ENCODE measurements at regions not wholly inside any gene's neighbourhood (a gene's known extent, or its start where the extent isn't known, plus 50 kb on each side); places are given as distances from the start of the nearest gene placed in this dataset.

DNA sequence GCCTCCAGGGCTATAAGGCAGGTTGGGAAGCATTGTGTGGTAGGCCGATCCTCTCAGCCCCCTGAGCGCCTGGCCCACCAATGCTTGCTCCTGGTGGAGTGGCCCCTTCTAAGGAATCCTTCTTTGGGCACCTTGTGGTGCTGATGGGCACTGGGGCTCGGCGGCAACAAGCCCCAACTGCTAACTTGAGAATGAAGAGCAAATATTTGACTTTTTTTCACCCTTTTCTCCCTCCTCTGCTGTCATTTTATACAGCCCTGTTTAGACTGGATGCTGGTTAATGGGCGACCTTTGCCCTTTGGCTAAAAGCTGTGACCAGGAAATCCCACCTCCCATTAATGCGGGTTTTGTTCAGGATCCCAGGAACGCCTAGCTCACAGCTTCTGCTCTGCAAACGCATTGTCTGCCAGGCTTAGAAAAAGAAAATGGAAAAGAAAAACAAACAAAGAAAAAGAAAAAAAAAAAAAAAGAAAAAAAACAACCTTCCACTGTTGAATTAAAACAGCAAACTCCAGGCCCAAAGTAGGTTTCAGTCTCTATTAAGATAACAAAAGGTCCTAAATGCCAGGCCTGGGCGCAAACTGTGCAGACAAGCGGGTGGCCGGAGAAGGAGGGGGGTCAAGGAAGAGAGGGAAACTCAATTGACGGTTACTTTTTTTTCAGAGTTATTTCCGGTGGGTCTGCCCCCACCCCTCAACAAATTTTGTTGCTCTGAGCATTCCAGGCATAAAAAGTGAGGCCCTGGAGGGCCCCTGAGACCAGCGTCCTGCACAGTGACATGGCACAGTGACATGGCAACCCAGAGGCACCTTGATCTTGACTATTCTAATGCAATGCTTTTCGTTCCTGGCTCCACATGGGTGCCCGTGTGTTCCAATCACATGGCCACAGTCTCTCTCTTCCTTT is 301.4 kb downstream of the MAF start:
- in situ Hi-C loops (cut with HindIII; ENCODE audit: low pct_unique_long_range_greater_than_20kb, low sequenced_read_pairs), result no loop called here

DNA sequence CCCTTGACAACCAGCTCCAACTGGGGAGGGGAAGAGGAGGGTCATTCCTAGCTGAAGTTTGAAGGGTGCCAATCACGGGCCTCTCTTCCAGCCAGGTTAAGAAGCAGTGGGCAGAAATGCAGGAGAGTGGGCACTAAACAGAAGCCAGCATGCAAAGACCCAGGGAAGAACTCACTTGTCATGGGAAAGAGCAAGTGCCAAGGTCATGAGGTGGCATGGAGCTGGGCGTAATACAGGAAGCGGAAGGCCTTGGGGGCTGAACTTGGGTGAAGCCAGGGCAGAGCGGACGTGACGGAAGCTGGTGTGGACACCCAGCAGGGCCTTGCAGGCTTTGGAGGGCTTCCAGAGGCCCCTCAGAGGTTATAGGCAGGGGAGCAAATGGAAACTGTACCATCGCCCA is 302.1 kb downstream of the MAF start:
- in situ Hi-C loops (cut with HindIII; ENCODE audit: low pct_unique_long_range_greater_than_20kb, low sequenced_read_pairs), result no loop called here
- DNase-seq (ENCODE audit: low read depth), result no peak

More for the DNA sequence above, 301.4 kb downstream of the MAF start:
- DNase-seq (ENCODE audit: low read depth), result no peak

DNA sequence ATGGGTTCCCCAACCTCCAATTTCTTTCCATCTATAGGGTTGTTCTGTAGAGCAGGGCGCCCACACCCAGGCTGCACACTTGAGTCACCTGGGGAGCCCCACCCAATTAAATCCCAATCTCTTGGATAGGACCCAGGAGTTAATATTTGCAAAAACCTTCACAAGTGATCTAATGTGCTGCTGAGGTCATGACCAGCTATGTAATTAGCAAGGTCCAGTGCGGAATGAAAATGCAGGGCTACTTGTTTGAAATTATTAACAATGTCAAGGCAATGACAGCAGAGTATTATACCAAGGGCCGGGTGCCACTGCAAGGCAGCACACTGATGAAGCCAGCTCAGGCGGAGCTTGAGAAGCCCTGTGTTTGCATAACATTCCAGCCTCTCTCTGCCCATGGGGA is 302.7 kb downstream of the MAF start:
- in situ Hi-C loops (cut with HindIII; ENCODE audit: low pct_unique_long_range_greater_than_20kb, low sequenced_read_pairs), result no loop called here
- DNase-seq (ENCODE audit: low read depth), result no peak

DNA sequence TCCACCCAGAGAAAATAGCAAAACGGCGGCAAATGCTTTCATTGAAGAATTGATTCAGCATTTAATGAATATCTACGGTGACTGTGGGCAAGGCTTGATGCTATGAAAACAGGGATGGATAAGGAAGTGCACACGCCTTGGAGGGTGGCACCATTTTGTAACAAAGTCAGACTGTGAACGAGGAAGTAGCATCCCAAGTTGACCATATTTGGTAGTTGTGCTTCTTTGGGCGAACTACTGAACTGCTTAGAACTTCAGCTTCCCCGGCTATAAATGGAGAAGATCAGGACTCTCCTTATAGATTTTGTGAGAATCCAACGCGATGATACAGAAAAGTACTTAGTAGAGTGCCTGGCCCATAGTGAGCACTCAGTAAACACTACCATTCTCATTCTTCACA is 303.2 kb downstream of the MAF start:
- in situ Hi-C loops (cut with HindIII; ENCODE audit: low pct_unique_long_range_greater_than_20kb, low sequenced_read_pairs), result no loop called here
- no peak for DNase-seq (ENCODE audit: low read depth)

DNA sequence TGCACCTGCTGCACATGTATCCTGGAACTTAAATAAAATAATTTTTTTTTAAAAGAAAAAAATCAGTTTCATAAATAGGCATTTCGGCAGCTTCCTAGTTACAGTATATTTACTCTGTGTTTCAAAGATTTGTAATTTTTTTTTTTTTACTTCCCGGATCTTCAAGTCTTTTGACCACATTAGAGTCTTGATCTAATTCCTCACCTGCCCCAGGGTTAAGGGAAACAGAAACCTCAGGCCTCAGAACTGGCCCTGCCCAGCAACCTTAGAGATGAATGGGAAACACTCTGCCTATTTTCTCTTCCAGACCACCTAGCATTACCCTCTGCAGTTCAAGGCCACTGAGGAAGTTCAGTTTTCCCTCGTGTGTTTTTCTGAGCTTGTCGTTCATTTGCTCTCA is 304.0 kb downstream of the MAF start:
- no peak for DNase-seq (ENCODE audit: low read depth)
- in situ Hi-C loops (cut with HindIII; ENCODE audit: low pct_unique_long_range_greater_than_20kb, low sequenced_read_pairs), result no loop called here

DNA sequence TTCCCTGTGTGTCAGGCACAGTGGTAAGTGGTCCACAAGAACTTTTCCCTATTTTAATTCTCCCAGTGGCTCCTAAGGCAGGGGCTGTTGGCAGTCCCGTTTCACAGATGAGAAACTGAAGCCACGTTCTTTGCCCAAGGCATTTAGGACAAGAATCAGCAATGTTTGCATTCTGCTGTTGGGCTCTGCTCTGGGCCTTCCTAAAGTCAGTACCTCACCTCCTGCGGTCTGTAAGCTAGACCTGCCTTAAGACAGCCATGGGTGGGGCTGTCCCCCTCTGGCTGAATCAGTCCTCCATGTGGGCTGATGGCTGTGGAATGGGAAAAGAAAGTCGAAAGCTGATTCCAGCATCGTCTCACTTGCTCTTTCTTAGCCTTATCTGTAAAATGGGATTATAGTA is 304.8 kb downstream of the MAF start:
- in situ Hi-C loops (cut with HindIII; ENCODE audit: low pct_unique_long_range_greater_than_20kb, low sequenced_read_pairs), result no loop called here
- no peak for DNase-seq (ENCODE audit: low read depth)

DNA sequence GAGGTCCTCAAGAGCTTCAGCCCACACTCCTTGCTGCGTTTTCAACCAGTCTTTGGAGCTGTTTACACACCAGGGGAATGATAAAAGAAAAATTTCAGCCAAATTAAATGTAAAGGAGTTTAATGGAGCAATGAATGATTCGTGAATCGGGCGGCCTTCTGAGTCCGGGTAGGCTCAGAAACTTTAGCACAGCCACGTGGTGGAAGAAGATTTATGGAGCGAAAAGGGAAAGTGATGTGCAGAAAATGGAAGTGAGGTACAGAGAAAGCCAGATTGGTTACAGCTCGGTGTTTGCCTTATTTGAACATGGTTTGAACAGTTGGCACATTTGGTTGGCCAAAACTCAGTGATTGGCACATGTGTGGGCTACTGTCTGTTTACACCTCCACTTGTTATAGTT is 305.4 kb downstream of the MAF start:
- DNase-seq (ENCODE audit: low read depth), result no peak
- in situ Hi-C loops (cut with HindIII; ENCODE audit: low pct_unique_long_range_greater_than_20kb, low sequenced_read_pairs), result no loop called here

DNA sequence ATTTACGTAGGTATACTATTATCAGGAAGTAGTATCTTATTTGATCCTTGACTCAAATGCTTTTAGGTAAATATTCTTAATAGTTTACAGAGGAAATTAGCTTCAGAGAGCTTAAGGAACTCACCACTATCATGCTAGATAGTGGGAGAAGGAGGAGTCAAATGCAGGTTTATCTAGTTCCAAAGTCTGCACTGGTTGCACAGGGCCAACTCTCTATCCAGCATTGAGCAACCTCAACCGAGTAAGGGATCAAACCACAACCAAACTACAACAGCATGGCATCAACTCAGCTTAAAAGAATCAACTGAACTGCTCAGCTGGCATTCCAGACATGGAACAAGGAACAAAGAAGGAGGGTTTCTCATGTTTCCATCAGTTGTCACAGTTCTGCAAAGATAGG is 306.0 kb downstream of the MAF start:
- no peak for DNase-seq (ENCODE audit: low read depth)
- in situ Hi-C loops (cut with HindIII; ENCODE audit: low pct_unique_long_range_greater_than_20kb, low sequenced_read_pairs), result no loop called here

DNA sequence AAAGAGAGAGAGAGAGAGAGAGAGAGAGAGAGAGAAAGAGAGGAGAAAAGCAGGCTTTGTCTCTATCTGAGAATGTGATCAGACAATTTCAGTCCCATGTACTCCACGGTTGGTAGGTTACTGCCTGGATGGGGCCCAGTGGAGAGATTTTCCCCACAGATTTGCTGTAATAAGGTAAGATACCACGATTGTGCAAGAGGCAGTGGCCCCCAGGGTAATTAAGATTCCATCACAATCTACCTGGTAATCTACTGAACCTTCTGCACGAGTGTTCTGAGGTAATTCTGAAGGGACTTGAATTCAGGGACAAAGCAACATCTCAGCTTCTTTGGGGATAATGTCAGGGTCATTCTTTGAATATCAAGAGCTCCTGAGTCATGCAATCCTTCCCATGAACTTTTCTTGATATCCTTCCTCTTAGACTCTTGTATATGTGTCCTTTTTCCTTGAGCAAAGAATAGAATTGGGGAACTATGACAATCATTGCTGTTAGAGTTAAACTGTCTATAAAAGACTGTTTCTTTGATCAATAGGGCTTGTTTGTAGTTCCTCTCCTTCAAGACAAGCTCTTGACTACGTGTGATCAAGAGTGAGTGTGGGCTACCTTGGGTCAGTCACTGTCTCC is 306.6 kb downstream of the MAF start:
- in situ Hi-C loops (cut with HindIII; ENCODE audit: low pct_unique_long_range_greater_than_20kb, low sequenced_read_pairs), result no loop called here
- no peak for DNase-seq (ENCODE audit: low read depth)

DNA sequence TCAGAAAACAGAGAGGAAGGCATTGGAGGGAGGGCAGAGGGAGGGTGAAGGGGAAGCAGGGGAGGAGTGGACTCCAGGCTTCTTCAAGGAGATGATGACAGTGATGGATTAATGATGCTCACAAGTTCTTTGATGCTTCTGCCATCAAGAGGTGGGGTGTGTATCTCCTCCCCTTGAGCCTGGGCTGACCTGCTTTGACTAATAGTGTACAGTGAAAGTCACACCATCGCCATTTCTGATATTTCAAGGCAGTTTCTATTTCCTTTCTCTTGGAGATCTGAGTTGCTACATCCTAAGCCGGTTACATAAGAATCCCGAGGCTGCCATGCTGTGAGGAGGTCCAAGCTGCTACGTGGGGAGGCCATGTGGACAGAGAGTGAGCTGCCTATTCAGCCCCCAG is 312.5 kb downstream of the MAF start:
- DNase-seq (ENCODE audit: low read depth), result no peak
- in situ Hi-C loops (cut with HindIII; ENCODE audit: low pct_unique_long_range_greater_than_20kb, low sequenced_read_pairs), result no loop called here

DNA sequence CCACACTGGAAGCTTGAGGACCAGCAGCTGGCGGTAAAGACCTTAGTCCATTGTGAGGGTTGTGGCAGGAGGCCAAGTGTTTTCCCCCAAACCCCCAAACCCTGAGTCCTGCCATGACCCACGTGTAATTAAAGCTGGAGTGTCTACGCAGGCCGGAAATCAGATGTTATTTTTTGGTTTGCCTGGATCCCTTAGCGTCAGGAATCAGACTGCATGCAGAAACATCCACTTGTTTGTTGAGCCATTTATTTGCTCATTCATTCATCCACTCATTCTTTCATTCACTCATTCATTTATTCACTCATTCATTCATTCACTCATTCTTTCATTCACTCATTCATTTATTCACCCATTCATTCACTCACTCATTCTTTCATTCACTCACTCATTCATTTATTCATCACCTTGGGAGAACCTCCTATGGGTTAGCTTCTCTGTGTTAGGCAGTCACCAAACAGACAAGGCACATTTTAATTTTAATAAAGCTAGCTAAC is 313.1 kb downstream of the MAF start:
- in situ Hi-C loops (cut with HindIII; ENCODE audit: low pct_unique_long_range_greater_than_20kb, low sequenced_read_pairs), result no loop called here
- no peak for DNase-seq (ENCODE audit: low read depth)

DNA sequence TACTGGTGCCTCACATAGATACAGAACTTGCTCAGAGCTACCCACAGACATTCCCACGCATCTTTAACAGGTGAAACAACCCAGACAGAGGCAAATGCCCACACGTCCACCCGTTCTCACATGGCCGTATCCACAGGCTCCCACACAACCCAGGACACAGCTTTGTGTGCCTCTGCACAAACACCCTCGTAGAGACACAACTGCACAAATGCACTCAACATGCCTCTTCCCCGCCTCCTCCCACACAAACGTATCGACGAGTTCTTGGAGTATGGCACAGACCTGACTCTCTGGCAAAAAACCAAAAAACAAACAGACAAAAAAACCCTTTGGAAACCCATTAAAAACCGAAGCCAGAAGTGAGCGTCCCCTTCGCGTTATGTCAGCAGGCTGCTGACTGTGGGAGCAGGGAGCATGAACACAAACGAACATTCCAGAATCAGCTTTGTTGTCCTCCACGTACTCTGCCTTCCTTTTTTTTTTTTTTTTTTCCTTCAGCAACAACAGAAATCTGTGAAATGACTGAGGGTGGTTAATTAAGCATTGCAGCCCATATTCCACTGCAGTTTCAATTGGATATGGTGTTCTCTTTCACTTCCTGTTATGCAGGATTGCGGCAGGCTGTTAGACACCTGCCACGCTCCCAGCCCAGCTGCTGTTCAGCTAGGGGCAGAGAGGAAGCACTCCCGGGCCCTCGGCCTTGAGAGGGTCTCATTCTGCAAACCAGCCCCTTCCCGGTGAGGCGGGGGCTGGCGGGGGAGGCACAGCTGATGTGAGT is 313.7 kb downstream of the MAF start:
- in situ Hi-C loops (cut with HindIII; ENCODE audit: low pct_unique_long_range_greater_than_20kb, low sequenced_read_pairs), result no loop called here
- DNase-seq (ENCODE audit: low read depth), result no peak

DNA sequence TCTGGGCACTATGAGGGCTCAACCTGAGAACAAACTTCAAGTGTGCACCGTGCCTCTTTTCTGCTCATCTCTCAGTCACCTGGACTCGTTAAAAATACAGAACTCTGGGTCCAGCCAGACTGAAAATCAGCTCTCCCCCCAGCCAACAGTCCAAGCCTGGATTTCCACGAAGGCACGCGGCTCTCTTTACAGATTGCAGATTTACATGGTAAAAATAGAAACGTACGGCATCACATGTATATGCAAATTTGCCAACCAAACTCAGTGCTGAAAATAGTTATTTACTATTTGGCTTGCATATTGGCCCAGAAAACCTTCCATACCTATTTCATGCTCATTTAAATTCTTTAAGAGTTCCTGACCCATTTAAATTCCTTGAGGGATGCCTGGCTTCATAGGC is 315.8 kb downstream of the MAF start:
- no peak for DNase-seq (ENCODE audit: low read depth)

DNA sequence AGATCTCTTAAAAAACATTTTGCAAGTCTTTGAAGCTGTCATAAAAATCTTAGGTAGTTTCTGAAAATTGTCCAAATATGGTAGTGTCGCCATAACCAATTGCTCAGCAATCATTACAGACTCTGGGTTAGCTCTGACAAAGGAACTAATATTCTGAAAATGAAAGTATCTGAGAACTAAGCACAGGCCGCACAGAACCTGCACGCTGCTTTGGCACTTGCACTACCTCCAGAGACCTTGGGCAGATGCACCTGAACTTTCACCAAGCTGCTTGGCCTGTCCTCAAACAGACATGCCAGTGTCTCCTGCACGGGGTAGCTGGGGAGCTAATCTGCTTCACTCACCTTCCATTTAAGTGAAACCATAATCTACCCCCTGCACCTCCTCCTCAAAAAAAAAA is 317.0 kb downstream of the MAF start:
- in situ Hi-C loops (cut with HindIII; ENCODE audit: low pct_unique_long_range_greater_than_20kb, low sequenced_read_pairs), result no loop called here
- no peak for DNase-seq (ENCODE audit: low read depth)

More for the DNA sequence above, 315.8 kb downstream of the MAF start:
- in situ Hi-C loops (cut with HindIII; ENCODE audit: low pct_unique_long_range_greater_than_20kb, low sequenced_read_pairs), result no loop called here

DNA sequence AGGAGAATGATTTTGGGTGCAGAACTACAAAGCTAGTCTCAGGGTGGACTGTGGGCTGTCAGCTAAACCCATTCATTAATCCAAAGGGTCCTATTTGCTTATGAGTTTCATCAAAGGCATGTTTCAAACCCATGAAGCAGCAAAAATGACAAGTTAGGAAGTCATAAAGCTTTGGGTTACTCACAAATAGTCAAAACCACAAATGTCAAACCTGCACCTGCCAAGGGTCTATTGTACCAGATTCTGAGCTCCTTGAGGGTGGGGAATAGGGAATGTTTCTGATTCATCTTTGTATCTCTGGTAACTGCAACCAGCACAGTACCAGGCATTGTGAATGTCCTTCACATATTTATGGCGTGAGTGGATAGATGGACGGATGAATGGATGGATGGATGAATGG is 317.7 kb downstream of the MAF start:
- no peak for DNase-seq (ENCODE audit: low read depth)
- in situ Hi-C loops (cut with HindIII; ENCODE audit: low pct_unique_long_range_greater_than_20kb, low sequenced_read_pairs), result no loop called here

DNA sequence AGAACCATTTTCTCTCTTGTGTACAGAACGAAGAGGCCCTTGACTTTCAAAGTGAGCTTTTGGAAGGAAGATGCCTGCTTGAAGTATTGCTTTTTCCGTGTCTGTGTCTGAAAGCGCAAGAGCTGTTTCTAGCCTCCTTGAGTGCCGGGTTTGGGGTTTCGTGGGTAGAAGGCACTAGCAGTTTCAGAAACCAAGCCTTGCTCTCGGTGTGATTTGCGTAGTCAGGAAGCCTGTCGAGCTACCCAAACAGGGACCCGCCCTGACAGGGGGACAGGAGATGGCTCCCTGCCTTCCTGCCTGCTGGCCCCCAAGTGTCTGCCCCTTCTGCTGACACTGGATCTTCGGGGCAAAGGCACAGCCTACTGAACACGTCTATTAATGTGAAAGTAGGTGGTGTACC is 322.0 kb downstream of the MAF start:
- DNase-seq (ENCODE audit: low read depth), result no peak
- in situ Hi-C loops (cut with HindIII; ENCODE audit: low pct_unique_long_range_greater_than_20kb, low sequenced_read_pairs), result no loop called here

DNA sequence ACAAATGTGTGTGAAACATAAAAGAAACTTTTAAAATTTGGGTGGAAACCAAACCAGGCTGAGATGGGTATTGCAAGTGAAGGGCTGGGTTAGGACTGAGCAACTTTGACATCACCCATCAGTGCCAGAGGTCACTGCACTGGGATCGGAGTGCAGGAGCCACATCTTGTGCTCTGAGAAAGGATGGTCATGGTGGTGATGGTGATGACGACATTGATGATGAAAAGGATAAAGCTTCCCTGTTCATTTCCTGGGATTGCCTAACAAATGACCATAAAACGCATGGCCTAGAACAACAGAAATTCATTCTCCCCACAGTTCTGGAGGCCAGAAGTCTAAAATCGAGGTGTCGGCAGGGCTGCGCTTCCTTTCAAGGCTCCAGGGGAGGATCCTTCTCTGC is 324.0 kb downstream of the MAF start:
- no peak for DNase-seq (ENCODE audit: low read depth)
- in situ Hi-C loops (cut with HindIII; ENCODE audit: low pct_unique_long_range_greater_than_20kb, low sequenced_read_pairs), result no loop called here

DNA sequence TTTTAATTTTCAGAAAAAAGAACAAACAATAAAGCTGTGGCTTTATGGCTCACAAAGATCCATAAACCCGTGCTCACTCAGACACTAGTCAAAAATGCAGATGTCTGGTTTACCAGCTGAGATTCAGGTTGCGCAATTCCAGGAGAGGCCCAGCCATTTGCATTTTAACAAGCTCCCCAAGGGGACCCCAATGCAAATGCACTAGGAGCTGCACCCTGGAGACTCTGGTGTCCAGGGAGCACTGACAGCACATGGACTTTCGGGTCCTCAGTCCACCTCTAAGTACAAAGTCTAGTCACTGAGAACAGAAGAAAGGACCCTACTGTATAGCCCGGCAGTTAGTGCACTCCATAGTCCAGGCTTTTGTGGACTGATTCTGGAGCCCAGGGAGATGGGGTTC is 326.3 kb downstream of the MAF start:
- in situ Hi-C loops (cut with HindIII; ENCODE audit: low pct_unique_long_range_greater_than_20kb, low sequenced_read_pairs), result no loop called here
- DNase-seq (ENCODE audit: low read depth), result no peak

DNA sequence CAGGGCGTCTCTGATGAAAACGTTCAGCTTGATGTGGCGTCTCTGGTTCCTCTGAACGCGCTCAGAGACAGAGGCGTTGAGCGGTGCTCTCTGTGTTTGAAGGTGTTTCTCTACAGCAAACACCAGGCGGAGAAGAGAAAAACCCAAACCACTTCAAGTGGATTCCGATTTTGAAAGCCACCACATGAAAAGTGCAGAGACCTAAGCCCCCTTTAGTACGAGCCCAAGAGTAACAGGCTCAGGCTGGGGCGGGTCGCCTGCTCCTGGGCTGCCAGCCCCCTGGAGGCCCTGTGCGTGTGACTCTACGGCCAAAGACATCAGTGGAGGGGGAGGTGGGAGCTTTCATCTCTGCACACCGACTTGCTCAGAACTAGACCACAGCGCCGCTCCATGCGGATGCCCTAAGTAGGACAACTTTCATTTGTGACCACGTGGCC is 328.4 kb downstream of the MAF start:
- DNase-seq (ENCODE audit: low read depth), result no peak
- in situ Hi-C loops (cut with HindIII; ENCODE audit: low pct_unique_long_range_greater_than_20kb, low sequenced_read_pairs), result no loop called here

Data from Caki2 (cell line).